Smooth muscle cell (in vitro differentiated cells): ENCODE measurements at regions not wholly inside any gene's neighbourhood (a gene's known extent, or its start where the extent isn't known, plus 50 kb on each side); places are given as distances from the start of the nearest gene placed in this dataset.

ENCODE experiments used
- DNase-seq: peaks from one replicate; lab custom pipeline; 2025; ENCODE audit not compliant: unreplicated experiment; lab: John Stamatoyannopoulos, UW
- H2AFZ ChIP-seq: fragments of 200-600 bp; sonication (generic); 2 replicates; pipeline ENCODE4 v1.6.0; 2016; ENCODE audit warnings: antibody characterized with exemption, low read depth, mild to moderate bottlenecking
- H3F3A ChIP-seq: fragments of 200-600 bp; sonication (generic); 2 replicates; pipeline ENCODE4 v1.6.0; 2017; ENCODE audit warnings: antibody characterized with exemption, low read depth
- H3K27ac ChIP-seq: fragments of 200-600 bp; sonication (generic); 2 replicates; pipeline ENCODE4 v1.5.1; 2016; ENCODE audit warnings: low read depth, mild to moderate bottlenecking
- H3K27me3 ChIP-seq: fragments of 200-600 bp; sonication (generic); 2 replicates; pipeline ENCODE4 v1.6.1; 2016; ENCODE audit warnings: low read depth, mild to moderate bottlenecking
- H3K36me3 ChIP-seq: fragments of 200-600 bp; sonication (generic); 2 replicates; pipeline ENCODE4 v1.5.1; 2016; ENCODE audit warnings: low read depth
- H3K4me1 ChIP-seq: fragments of 200-600 bp; sonication (generic); 2 replicates; pipeline ENCODE4 v1.5.1; 2016; ENCODE audit warnings: low read depth
- H3K4me2 ChIP-seq: fragments of 200-600 bp; sonication (generic); 2 replicates; pipeline ENCODE4 v1.6.0; 2016; ENCODE audit warnings: mild to moderate bottlenecking
- H3K4me3 ChIP-seq: fragments of 200-600 bp; sonication (generic); 2 replicates; pipeline ENCODE4 v1.5.1; 2016; ENCODE audit warnings: mild to moderate bottlenecking
- H3K79me2 ChIP-seq: fragments of 200-600 bp; sonication (generic); 2 replicates; pipeline ENCODE4 v1.6.0; 2016; ENCODE audit warnings: low read depth, mild to moderate bottlenecking
- H3K9ac ChIP-seq: fragments of 200-600 bp; sonication (generic); 2 replicates; pipeline ENCODE4 v1.6.0; 2016; ENCODE audit warnings: low read depth
- H3K9me3 ChIP-seq: fragments of 200-600 bp; sonication (generic); replicated peaks from 2 replicates; pipeline ENCODE4 v1.5.1; 2016; ENCODE audit warnings: low read depth
- H4K20me1 ChIP-seq: fragments of 200-600 bp; sonication (generic); 2 replicates; pipeline ENCODE4 v1.6.0; 2016; ENCODE audit warnings: low read depth
- CTCF ChIP-seq: fragments of 200-600 bp; sonication (generic); IDR thresholded peaks from 2 replicates; pipeline ENCODE4 v1.5.1; 2017; ENCODE audit warnings: borderline replicate concordance, mild to moderate bottlenecking, antibody characterized with exemption; ENCODE audit not compliant: insufficient read depth, poor library complexity, severe bottlenecking
- WGBS: methylation state at CpG from one replicate; pipeline ENCODE4 v1.1.7; 2016; ENCODE audit warnings: low lambda C conversion rate; 5-methylcytosine and 5-hydroxymethylcytosine counted together

DNA sequence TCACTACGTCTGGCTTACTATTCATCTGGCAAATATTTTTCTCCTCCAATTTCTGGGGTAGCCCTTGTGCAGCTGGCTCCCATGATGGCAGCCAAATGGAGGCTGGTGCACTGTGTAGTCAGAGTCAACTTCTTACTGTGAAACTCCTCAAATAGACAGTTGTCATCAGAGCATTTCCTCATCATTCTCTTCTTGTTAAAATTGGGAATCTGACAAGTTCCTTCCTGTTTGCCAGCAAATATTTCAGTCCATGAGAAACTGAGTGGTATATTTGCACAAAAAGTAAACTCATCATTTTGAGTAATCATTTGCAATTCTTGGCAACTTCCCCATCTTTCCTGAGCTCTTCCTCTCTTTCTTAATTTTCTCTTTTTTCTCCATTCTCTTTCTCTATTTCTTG lies 394.9 kb upstream of the RGS17 start:
- no peaks in the 10 kb centered on the region for H3K27me3 ChIP-seq
- no peaks in the 10 kb centered on the region for H3K79me2 ChIP-seq
- no peak overlapping the region for H3K9ac ChIP-seq
- H3F3A ChIP-seq = no peaks in the 10 kb centered on the region
- no peak for DNase-seq
- H3K27ac ChIP-seq = no peak overlapping the region
- H4K20me1 ChIP-seq = no peaks in the 10 kb centered on the region
- H3K9me3 ChIP-seq = no peaks in the 10 kb centered on the region
- no peaks in the 10 kb centered on the region for H3K4me1 ChIP-seq
- H3K4me2 ChIP-seq = no peak overlapping the region
- TF ChIP-seq CTCF = no peak
- H2AFZ ChIP-seq = no peak overlapping the region
- H3K36me3 ChIP-seq = no peaks in the 10 kb centered on the region
- 88% methylated on average over 1 of the region's 1 CpG for WGBS
- H3K4me3 ChIP-seq = no peak overlapping the region

DNA sequence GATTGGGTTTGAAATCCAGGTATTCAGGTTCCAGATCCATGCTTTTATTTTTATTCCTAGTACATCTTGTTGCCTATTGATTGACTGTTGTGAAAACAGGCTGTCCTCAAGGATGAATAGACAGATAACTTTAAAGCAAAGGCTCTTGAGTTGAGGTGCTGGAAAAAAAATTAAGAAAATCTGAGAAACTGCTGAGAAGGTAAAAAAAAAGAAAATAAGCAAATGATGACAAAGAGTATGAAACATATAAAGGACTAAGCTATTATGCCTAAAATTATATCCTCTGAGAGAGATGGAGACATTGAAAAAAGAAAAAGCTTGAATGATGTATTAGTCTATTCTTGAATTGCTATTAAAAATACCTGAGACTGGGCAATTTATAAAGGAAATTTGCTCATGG lies 392.3 kb upstream of the RGS17 start:
- no peaks in the 10 kb centered on the region for H3K9me3 ChIP-seq
- no peaks in the 10 kb centered on the region for H3K4me1 ChIP-seq
- DNase-seq = no peak
- H3F3A ChIP-seq = no peaks in the 10 kb centered on the region
- no peak for TF ChIP-seq CTCF
- no peak overlapping the region for H3K4me2 ChIP-seq
- H3K4me3 ChIP-seq = no peak overlapping the region
- H3K27ac ChIP-seq = no peak overlapping the region
- H3K9ac ChIP-seq = no peak overlapping the region
- H3K79me2 ChIP-seq = no peaks in the 10 kb centered on the region
- H4K20me1 ChIP-seq = no peaks in the 10 kb centered on the region
- H3K36me3 ChIP-seq = no peaks in the 10 kb centered on the region
- H3K27me3 ChIP-seq = no peaks in the 10 kb centered on the region
- H2AFZ ChIP-seq = no peak overlapping the region

DNA sequence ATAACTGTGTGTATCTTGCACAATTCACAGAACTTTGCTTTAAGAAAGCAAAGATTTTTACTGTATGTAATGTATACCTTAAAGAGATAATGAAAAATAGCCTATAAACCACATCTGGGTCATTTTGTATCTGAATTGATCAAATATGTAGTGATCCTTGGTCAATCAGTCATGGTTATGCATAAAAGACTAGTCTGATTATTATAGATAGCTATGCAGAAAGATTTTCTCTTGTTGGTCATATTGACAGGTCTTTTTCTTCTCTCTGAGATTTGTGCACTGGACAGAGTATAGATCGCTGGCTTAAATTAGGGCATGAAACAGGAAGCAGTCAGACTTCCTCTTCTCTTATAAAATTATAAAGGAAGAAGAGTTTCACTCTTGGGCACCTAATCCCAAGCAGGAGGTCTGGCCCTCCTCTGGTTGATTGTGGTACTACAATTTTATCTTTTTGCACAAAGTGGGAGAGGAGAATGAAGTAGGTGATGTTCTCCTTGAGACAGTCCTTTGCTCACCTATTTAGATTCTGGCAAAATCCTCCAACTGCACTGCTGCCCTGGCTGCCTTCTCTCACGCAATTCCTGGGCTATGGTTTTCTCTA lies 380.9 kb upstream of the RGS17 start:
- no peaks in the 10 kb centered on the region for H3K36me3 ChIP-seq
- 35% methylated on average over 2 of the region's 2 CpGs for WGBS
- no peaks in the 10 kb centered on the region for H4K20me1 ChIP-seq
- no peaks in the 10 kb centered on the region for H3K4me1 ChIP-seq
- H3K4me3 ChIP-seq = no peak overlapping the region
- H3F3A ChIP-seq = no peaks in the 10 kb centered on the region
- no peak for DNase-seq
- no peak overlapping the region for H3K4me2 ChIP-seq
- no peaks in the 10 kb centered on the region for H3K9me3 ChIP-seq
- H3K9ac ChIP-seq = no peak overlapping the region
- peak; percentile 56 for TF ChIP-seq CTCF
- H2AFZ ChIP-seq = peak overlapping the region; percentile 41
- no peaks in the 10 kb centered on the region for H3K79me2 ChIP-seq
- H3K27me3 ChIP-seq = no peaks in the 10 kb centered on the region
- H3K27ac ChIP-seq = no peak overlapping the region

DNA sequence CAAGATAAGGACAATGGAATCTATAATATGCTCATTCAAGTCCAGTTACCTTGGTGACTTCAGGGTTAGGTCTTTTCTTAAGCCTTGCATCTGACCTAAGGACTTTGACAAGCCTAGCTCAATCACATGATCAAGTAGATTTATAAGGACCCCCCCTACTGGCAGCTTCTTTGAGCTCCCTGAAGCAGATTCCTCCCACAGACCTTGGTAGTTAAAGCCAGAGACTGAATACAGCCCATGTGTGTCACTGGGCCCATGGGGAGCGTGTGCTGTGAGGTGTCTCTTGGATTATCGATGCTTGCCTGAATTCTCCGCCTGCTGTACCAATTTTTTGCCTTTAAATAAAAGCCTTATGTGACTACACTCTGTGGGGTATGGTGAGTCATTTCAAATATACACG lies 372.7 kb upstream of the RGS17 start:
- Histone ChIP-seq H2AFZ (no peak overlapping the region), H3K27ac (no peak overlapping the region), H3K4me2 (no peak overlapping the region), H3K9ac (no peak overlapping the region), H3K36me3 (no peaks in the 10 kb centered on the region), H4K20me1 (no peaks in the 10 kb centered on the region), H3K79me2 (no peaks in the 10 kb centered on the region), H3K4me3 (no peak overlapping the region), H3K4me1 (no peaks in the 10 kb centered on the region), H3K27me3 (no peaks in the 10 kb centered on the region), H3K9me3 (no peaks in the 10 kb centered on the region), H3F3A (no peaks in the 10 kb centered on the region)
- 91% methylated on average over 4 of the region's 4 CpGs for WGBS
- DNase-seq = no peak
- TF ChIP-seq CTCF = no peak
